Nephron (organoid): ENCODE measurements at regions not wholly inside any gene's neighbourhood (a gene's known extent, or its start where the extent isn't known, plus 50 kb on each side); places are given as distances from the start of the nearest gene placed in this dataset.

Experiments used
- H3K27ac Mint-ChIP-seq, 3 experiments: 2 replicates each; pipeline ENCODE4 v1.8.0; 2020; ENCODE audit warnings: mixed read lengths in 3 of 3, mild to moderate bottlenecking in 2 of 3, moderate library complexity in 1 of 3
- H3K27me3 Mint-ChIP-seq: 2 replicates; pipeline ENCODE4 v1.8.0; 2021; ENCODE audit warnings: low read depth, mild to moderate bottlenecking, moderate library complexity, mixed read lengths
- H3K36me3 Mint-ChIP-seq: 2 replicates; pipeline ENCODE4 v1.8.0; 2020; ENCODE audit warnings: low read depth, mixed read lengths
- H3K4me1 Mint-ChIP-seq: 2 replicates; pipeline ENCODE4 v1.8.0; 2020; ENCODE audit warnings: mixed read lengths
- H3K4me3 Mint-ChIP-seq, 3 experiments: 2 replicates each; pipeline ENCODE4 v1.8.0; 2020; ENCODE audit warnings: mild to moderate bottlenecking in 3 of 3, mixed read lengths in 3 of 3, moderate library complexity in 2 of 3
- H3K9me3 Mint-ChIP-seq: 2 replicates; pipeline ENCODE4 v1.8.0; 2020; ENCODE audit warnings: mixed read lengths
- TF ChIP-seq, protein P1 (sequence below), 3 experiments: fragments of 200-600 bp; sonication (generic); IDR thresholded peaks; one replicate each; pipeline ENCODE4 v1.5.0; 2021; ENCODE audit warnings: antibody characterized with exemption in 3 of 3; ENCODE audit not compliant: unreplicated experiment in 3 of 3

DNA sequence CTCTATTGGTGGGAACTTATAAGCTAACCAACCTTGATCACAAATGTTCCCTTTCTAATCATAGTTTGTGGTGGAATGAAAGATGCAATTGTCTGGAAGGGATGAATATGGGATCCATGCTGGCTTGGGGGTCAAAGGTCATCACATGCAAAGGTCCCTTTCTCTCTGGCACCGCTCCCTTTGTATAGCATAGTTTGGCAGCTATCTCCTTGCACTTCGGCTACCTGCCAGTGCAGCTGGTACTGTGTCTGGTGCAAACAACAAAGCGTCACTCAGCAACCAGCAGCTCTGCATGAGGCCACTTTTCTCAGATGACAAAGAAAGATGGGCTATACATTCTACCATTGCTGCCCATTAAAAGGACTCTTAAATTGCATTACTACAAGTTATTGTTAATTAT, 188.2 kb upstream of the NFIA start:
- Mint-ChIP-seq H3K36me3 (no peaks in the 10 kb centered on the region), H3K4me3 (no peak overlapping the region), H3K27me3 (peaks cover 4% of the 10 kb centered on the region), H3K9me3 (no peaks in the 10 kb centered on the region), H3K4me1 (peaks cover 56% of the 10 kb centered on the region), H3K27ac (peak overlapping the region in 2 of 3 experiments; percentile 50 to 61)
- TF ChIP-seq, protein P1, sequence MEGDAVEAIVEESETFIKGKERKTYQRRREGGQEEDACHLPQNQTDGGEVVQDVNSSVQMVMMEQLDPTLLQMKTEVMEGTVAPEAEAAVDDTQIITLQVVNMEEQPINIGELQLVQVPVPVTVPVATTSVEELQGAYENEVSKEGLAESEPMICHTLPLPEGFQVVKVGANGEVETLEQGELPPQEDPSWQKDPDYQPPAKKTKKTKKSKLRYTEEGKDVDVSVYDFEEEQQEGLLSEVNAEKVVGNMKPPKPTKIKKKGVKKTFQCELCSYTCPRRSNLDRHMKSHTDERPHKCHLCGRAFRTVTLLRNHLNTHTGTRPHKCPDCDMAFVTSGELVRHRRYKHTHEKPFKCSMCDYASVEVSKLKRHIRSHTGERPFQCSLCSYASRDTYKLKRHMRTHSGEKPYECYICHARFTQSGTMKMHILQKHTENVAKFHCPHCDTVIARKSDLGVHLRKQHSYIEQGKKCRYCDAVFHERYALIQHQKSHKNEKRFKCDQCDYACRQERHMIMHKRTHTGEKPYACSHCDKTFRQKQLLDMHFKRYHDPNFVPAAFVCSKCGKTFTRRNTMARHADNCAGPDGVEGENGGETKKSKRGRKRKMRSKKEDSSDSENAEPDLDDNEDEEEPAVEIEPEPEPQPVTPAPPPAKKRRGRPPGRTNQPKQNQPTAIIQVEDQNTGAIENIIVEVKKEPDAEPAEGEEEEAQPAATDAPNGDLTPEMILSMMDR (IDR thresholded peaks at IDR 0.05; ENCODE audit: unreplicated experiment in 3 of 3): no peak

DNA sequence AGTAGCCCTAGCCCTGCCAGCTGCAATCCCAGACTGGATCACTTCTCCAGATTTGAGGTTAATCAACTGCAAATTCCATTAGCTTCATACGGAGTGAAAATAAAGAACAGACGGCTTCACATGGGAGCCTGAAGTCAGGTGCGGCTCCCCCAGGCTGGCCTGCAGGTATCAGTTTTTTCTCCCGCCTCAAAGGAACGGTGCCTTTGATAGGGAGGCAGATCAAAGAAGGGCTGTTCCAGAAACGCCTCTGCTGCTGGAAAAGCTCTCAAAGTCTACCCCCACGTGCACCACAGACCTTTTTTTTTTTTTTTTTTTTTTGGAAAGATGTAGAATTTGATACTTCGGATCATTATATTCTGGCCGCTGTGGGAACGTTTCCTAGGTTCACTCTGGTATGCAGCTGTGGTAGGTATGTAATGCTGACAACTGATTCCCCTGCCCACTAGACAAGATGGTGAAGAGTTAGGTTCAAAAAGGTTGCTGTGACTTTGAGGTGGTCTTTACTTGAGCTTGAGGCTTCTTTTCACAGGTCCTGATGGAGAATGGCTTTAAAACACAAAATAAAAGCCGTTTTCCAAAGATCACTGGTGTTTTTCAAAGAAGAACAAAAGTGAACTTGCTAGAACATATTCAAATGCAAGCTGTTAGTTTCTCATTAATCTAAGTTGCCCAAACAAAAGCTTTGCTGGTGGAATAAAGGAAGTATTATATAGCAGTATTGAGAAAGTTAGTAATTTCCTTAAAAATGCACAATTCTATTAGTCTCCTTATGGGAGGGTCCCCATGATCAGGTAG, 189.0 kb upstream of the NFIA start:
- H3K27ac Mint-ChIP-seq: peak overlapping the region in 2 of 3 experiments; percentile 50 to 61
- H3K9me3 Mint-ChIP-seq: no peaks in the 10 kb centered on the region
- H3K4me1 Mint-ChIP-seq: peaks cover 56% of the 10 kb centered on the region
- TF ChIP-seq, protein P1 (IDR thresholded peaks at IDR 0.05; ENCODE audit: unreplicated experiment in 3 of 3): no peak
- H3K27me3 Mint-ChIP-seq: peaks cover 4% of the 10 kb centered on the region
- H3K36me3 Mint-ChIP-seq: no peaks in the 10 kb centered on the region
- no peak overlapping the region for H3K4me3 Mint-ChIP-seq

DNA sequence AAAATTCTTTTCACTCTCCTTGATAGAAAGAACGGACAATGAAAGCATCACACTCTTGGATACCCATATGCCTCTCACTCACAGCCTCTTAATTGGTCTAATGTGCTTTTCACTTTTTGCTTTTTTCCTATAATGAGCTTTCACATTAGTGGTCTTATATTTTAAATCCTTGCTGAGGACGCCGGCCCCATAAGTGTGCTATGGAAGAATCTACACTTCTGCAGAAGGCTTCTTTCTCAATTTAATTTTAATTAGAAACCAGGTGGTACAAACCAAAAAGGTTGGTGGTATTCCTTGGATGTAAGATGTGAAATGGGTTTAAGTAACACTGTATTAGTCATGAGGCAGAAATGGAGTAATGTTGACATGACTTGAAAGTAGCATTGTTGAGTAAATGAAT, 190.6 kb upstream of the NFIA start:
- Mint-ChIP-seq H3K4me3 (no peak overlapping the region), H3K36me3 (no peaks in the 10 kb centered on the region), H3K9me3 (no peaks in the 10 kb centered on the region), H3K27me3 (peaks cover 4% of the 10 kb centered on the region), H3K4me1 (peaks cover 53% of the 10 kb centered on the region), H3K27ac (no peak overlapping the region)
- TF ChIP-seq, protein P1 (IDR thresholded peaks at IDR 0.05; ENCODE audit: unreplicated experiment in 3 of 3): no peak

DNA sequence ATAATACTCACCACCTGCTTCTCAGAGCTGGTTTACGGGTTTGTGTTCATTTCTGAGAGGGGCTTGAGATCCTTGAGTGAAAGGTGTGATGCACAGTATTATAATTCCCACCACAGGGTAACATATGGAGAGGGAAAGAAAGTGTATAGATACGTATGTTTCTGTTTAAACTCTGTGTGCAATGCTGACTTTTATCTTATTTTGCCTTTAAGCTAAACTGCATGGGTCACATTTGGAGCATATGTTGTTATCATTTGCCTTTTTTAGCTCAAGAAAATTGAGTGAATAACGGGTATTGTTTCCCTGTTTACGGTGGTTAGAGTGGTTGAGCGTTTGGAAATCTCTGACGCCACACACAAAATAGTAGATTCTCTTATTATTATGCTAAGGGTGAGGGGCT, 191.1 kb upstream of the NFIA start:
- Mint-ChIP-seq H3K4me3 (no peak overlapping the region), H3K9me3 (no peaks in the 10 kb centered on the region), H3K36me3 (no peaks in the 10 kb centered on the region), H3K27me3 (peaks cover 4% of the 10 kb centered on the region), H3K27ac (no peak overlapping the region), H3K4me1 (peaks cover 56% of the 10 kb centered on the region)
- TF ChIP-seq, protein P1 (IDR thresholded peaks at IDR 0.05; ENCODE audit: unreplicated experiment in 3 of 3): no peak

DNA sequence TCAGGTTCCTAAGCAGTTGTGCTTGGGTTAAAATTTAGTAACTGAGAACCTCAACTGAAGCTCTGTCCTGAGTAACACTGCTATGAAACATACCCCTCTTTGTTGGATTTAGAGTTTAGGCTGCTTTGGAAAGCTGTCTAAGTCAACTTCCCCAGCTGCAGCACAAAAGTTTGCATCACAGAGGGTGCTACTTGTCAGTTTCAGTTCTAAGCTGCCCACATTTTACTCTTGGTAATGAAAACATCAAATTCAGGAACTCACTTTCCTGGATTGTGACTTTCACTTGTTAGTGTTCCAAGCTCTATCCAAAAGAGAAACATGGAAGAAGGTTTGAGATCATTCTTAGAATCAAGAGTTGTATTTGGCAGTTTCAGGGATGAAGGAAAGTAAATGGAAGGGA, 191.7 kb upstream of the NFIA start:
- H3K4me3 Mint-ChIP-seq: no peak overlapping the region
- H3K27ac Mint-ChIP-seq: no peak overlapping the region
- H3K36me3 Mint-ChIP-seq: no peaks in the 10 kb centered on the region
- TF ChIP-seq, protein P1 (IDR thresholded peaks at IDR 0.05; ENCODE audit: unreplicated experiment in 3 of 3): no peak
- H3K27me3 Mint-ChIP-seq: peaks cover 4% of the 10 kb centered on the region
- no peaks in the 10 kb centered on the region for H3K9me3 Mint-ChIP-seq
- peaks cover 56% of the 10 kb centered on the region for H3K4me1 Mint-ChIP-seq

DNA sequence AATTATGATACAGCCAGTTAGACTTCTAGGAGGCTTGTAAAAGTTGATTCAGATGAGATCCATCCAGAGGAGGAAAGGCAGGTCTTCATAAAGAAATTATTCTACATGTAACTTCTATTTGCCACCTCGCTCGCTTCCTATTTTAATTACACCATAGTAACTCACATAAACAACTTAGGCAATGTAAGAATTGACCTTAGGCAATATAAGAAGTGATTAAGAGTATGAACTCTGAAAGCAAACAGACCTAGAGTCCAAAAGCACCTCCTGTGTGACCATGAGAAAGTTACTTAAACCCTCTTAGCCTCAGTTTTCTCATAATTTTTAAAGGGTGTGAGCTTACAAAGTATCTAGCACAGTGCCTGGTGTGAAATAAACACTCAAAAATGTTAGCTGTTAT, 192.7 kb upstream of the NFIA start:
- TF ChIP-seq, protein P1 (IDR thresholded peaks at IDR 0.05; ENCODE audit: unreplicated experiment in 3 of 3): no peak
- Mint-ChIP-seq H3K27ac (no peak overlapping the region), H3K36me3 (no peaks in the 10 kb centered on the region), H3K4me1 (peaks cover 47% of the 10 kb centered on the region), H3K9me3 (no peaks in the 10 kb centered on the region), H3K27me3 (peaks cover 4% of the 10 kb centered on the region), H3K4me3 (no peak overlapping the region)
